HG02973 (cell line): ENCODE measurements at regions not wholly inside any gene's neighbourhood (a gene's known extent, or its start where the extent isn't known, plus 50 kb on each side); places are given as distances from the start of the nearest gene placed in this dataset.

Source experiments
- ATAC-seq: cut with Tn5 transposase; IDR thresholded peaks from one replicate; pipeline ENCODE4 v1.9.1; 2021; ENCODE audit warnings: moderate library complexity; ENCODE audit not compliant: unreplicated experiment

GRCh38 chr20:22652681-22653588 is 68.6 kb upstream of the FOXA2 start:
- ATAC-seq = no peak

- ATAC-seq = no peak
Measured at GRCh38 chr20:22653658-22654642, 69.6 kb upstream of the FOXA2 start.

- ATAC-seq = no peak
Measured at GRCh38 chr20:22663528-22664025, 79.2 kb upstream of the FOXA2 start.

GRCh38 chr20:22667198-22667597 is 82.8 kb upstream of the FOXA2 start:
- no peak for ATAC-seq

- ATAC-seq = no peak
Measured at GRCh38 chr20:22672191-22672590, 87.8 kb upstream of the FOXA2 start.

GRCh38 chr20:22673467-22673866 is 89.1 kb upstream of the FOXA2 start:
- ATAC-seq = no peak

GRCh38 chr20:22675341-22675740 is 91.0 kb upstream of the FOXA2 start:
- no peak for ATAC-seq

GRCh38 chr20:22678678-22679077 is 94.3 kb upstream of the FOXA2 start:
- no peak for ATAC-seq

GRCh38 chr20:22679197-22679596 is 94.8 kb upstream of the FOXA2 start:
- ATAC-seq = no peak

- no peak for ATAC-seq
Measured at GRCh38 chr20:22680031-22680740, 95.8 kb upstream of the FOXA2 start.

GRCh38 chr20:22681591-22682248 is 97.3 kb upstream of the FOXA2 start:
- no peak for ATAC-seq

GRCh38 chr20:22682381-22682780 is 98.0 kb upstream of the FOXA2 start:
- no peak for ATAC-seq

- ATAC-seq = peak; percentile 81
Measured at GRCh38 chr20:22684072-22684762, 99.8 kb upstream of the FOXA2 start.

GRCh38 chr20:22684763-22685443 is 100.5 kb upstream of the FOXA2 start:
- ATAC-seq = no peak

GRCh38 chr20:22686097-22686496 is 101.7 kb upstream of the FOXA2 start:
- no peak for ATAC-seq

- ATAC-seq = no peak
Measured at GRCh38 chr20:22687676-22688349, 103.4 kb upstream of the FOXA2 start.

- no peak for ATAC-seq
Measured at GRCh38 chr20:22688485-22688884, 104.1 kb upstream of the FOXA2 start.

GRCh38 chr20:22689266-22689665 is 104.9 kb upstream of the FOXA2 start:
- ATAC-seq = no peak

- ATAC-seq = no peak
Measured at GRCh38 chr20:22690000-22690399, 105.6 kb upstream of the FOXA2 start.
